Dedifferentiated amniotic fluid mesenchymal stem cell (primary cell): ENCODE measurements at regions not wholly inside any gene's neighbourhood (a gene's known extent, or its start where the extent isn't known, plus 50 kb on each side); places are given as distances from the start of the nearest gene placed in this dataset.
A peak's percentile ranks its signal among the peaks of the same experiment; 100 is the strongest.

Experiments used
- DNase-seq: peaks from one replicate; pipeline ENCODE4 v3.0.0-alpha.2; 2016; ENCODE audit errors: extremely low spot score

DNA sequence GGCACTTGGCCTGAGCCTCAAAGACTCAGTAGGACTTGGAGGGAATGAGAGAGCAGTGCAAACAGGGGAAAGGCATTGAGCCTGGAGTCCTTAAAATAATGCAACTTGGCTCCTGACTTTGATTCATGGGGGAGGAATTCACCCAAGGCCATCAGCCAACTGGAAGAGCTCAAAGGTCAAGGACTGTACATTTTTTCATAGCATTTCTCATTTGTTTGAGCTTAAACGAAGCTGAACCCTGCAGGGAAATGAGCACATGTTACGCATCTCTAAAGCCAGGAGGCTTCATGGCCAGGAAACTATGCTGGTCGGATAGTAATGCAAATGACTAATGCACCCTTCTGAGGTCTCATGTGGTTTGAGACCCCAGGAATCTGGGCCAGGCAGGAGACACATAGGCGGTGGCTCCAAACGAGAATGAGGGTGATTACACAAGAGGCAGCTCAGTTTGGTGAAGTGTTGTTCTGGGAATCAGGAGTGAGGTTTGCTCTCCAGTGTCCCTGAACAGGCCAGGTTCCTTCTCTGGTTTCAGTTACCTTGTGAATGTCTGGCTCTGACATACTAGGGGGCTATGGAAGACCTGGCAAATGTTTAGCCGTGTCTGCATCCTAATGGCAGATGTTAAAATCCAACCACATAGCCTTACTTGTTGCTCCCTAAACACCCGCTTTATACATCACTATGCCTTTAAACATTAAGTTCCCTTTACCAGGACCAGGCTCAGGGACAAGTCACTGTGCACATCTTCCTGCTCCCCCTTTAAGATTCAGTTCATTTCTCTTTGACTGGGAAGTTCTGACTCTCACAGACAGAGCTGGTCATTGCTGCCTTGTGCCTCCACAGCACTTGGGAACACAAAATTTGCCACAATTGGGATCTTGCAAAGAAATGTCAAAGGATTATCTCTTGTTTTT, 503.9 kb upstream of the USP24 start:
- DNase-seq: peak; percentile 98

DNA sequence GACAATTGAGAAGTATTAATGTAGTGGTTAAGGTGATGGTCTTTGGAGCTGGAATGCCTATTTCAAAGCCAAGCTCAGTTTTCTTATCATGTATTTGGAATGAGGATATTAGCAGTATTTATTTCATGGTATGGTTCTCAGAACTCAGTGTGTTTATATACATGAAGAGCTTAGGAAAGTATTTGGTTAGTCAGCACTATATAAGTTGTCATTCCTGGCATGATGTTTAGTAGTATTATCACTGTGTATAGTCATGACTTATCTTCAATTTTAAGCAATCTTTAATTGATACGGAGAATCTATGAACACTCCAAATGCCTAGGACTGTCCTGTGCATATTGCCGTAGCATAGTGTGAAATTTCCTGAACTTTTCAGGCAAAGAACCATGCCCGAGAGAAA, 501.9 kb upstream of the USP24 start:
- no peak for DNase-seq

- no peak for DNase-seq
Observed at GRCh38 chr1:55716610-55717009, 501.4 kb upstream of the USP24 start.

GRCh38 chr1:55716151-55716550, 501.0 kb upstream of the USP24 start:
- DNase-seq: no peak

DNA sequence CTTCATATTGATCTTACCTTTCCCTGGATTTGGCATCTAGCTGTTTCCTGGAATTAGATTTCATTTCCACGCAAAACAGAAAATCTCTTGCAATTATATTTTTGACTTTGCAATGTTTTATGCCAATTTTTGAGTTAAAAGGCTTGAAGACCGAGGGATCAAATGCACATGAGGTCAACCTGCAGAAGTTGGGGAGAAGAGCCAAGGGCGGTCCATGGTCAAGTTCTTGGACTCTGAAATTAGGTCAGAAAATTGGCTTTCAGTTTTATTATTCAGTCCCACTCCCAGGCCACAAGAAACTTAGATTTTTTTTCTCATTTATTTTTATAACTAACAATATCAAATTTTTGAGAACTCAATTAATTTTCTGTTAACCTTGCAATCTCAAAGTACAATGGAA, 499.1 kb upstream of the USP24 start:
- no peak for DNase-seq

DNA sequence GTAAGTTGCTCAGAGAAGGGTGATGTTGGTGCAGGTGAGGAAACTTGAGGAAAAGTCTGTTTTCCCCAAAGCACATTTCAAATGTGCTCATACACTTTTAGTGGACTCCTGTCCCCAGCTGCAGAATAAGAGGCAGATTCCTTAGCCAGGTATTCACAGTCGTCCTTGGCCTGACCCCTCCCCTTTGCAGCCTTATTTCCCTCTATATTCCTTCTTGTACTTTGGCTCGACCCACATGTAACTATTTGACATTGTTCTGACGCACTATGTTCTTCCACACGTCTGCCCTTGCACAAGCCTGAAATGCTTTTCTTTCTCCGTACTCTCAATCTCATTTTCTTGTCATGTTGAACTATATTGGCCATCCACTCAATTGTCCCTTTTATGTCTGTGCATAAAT, 498.4 kb upstream of the USP24 start:
- no peak for DNase-seq

GRCh38 chr1:55712148-55712547, 497.0 kb upstream of the USP24 start:
- no peak for DNase-seq

GRCh38 chr1:55708781-55709180, 493.6 kb upstream of the USP24 start:
- DNase-seq: no peak

DNA sequence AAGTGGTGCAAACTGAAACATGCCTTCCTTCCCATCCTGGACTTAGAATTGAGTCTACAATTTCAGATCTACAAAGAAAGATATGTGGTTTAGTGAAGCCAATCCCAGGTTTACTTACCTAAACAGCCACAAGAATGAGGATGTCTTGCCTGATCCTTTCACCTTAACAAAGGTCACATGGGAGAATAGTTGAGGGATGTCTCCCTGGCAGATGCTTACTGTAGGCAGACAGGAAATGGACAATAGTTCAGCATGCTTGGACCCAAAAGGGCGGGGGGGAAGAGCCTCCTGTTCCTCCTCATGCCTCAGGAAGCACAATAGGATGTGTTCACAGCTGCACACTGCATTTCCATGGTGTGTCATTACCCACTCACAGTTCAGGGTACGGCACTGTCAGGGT, 492.7 kb upstream of the USP24 start:
- no peak for DNase-seq

DNA sequence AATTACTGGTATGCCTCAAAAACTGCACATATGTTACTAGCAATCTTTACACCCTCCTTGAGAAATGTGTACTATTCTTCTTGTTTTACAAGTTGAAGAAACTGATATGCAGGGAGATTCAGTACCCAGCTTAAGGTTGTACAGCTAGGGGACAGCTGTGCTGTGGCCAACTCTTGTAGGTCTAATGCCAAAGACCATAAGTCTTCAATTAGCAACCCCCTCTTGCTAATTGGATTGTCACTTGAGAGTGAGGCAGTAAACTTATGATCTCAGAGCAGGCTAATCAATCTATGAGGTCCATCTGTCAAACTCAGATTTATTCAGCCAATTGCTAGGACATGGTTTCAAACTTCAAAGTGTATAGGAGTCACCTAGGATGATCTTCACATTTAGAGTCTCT, 492.0 kb upstream of the USP24 start:
- DNase-seq: no peak

- DNase-seq: no peak
Observed at GRCh38 chr1:55706397-55706796, 491.2 kb upstream of the USP24 start.

GRCh38 chr1:55703726-55704363, 488.7 kb upstream of the USP24 start:
- no peak for DNase-seq

DNA sequence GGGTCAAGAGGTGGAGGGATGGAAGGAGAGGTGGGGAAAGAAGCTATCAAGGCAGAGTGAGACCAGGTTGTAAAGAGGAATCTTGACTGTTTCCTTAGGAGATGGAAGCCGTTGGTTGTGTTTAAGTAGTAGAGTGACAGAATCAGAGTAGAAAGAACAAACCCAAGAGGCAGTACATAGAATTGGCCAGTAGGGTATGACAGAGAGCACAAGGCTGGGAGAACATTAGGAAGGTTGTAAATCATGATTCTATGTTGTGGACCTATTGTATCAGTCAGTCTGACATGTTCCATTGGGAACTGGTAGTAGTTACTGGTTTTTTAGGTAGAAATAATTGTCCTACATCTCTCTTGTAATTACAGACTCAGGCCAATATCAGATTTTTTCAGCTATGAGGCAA, 486.9 kb upstream of the USP24 start:
- no peak for DNase-seq

- DNase-seq: no peak
Observed at GRCh38 chr1:55700359-55701130, 485.4 kb upstream of the USP24 start.

GRCh38 chr1:55699228-55699627, 484.1 kb upstream of the USP24 start:
- no peak for DNase-seq

DNA sequence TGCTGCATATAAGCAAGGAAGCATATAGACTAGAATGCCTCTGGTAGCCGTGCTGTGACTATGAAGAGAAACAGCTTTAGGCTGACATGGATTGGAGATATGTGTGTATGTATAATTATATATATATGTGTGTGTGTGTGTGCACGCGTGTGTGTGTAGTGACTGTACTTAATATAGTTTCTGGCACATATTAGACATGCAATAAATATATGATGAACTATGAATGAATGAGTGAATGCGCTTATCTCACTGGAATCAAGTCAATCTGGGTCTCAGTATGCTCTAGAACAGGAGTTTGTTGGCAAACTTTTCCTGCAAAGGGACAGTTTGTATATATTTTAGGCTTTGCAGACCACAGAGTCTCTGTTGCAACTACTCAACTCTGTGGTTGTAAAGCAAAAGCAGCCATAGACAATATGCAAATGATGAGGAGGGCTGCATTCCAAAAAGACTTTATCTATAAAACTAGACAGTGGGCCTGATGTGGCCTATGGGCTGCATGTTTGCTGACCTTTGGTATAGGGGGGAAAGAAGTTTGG, 482.9 kb upstream of the USP24 start:
- no peak for DNase-seq

GRCh38 chr1:55696891-55697290, 481.7 kb upstream of the USP24 start:
- no peak for DNase-seq

- peak; percentile 79 for DNase-seq
Observed at GRCh38 chr1:55696181-55696754, 481.1 kb upstream of the USP24 start.

DNA sequence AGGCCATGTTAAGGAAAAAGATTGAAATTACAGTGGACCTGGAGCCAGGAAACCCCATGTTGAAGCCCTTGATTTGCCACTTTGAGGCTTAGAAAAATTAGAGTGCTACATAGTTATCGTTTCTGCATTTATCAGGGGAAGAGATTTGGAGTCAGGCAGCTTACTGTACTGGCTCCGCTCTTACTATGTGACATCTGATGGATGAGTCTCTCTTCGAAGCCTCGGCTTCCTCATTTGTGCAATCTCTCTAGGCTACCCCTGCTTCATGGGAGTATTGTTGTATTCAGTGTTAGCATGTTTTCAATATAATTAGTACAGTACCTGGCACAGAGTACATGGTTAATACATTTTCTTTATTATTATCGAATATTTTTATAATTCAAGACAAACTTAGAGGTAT, 480.4 kb upstream of the USP24 start:
- no peak for DNase-seq

- DNase-seq: no peak
Observed at GRCh38 chr1:55695151-55695550, 480.0 kb upstream of the USP24 start.

- no peak for DNase-seq
Observed at GRCh38 chr1:55694310-55694801, 479.2 kb upstream of the USP24 start.

GRCh38 chr1:55692726-55693125, 477.6 kb upstream of the USP24 start:
- no peak for DNase-seq
